ENCODE measurements at regions not wholly inside any gene's neighbourhood (a gene's known extent, or its start where the extent isn't known, plus 50 kb on each side); places are given as distances from the start of the nearest gene placed in this dataset.
"Not testable (repeated sequence)": the region's sequence is repeated elsewhere in the genome, so short reads cannot be mapped to it uniquely, and the experiment has no call there.

- DNase-seq (peak; percentile 31 to 72 (median 64)), ATAC-seq (peak; percentile 75)
- no peaks in the 10 kb centered on the region for H3K4me1 ChIP-seq
- 71 to 75% methylated on average over 7 of the region's 7 CpGs for WGBS, 2 donors
- no peaks in the 10 kb centered on the region for H3K9me3 ChIP-seq
- no peaks in the 10 kb centered on the region for H3K27me3 ChIP-seq
- H3K27ac ChIP-seq: no peak overlapping the region
- no peaks in the 10 kb centered on the region for H3K36me3 ChIP-seq (replicated peaks in 1 of 2; ENCODE audit: insufficient read depth in 1 of 2, low read depth in 2 of 2)
- TF ChIP-seq CTCF (IDR thresholded peaks at IDR 0.05): no peak
- TF ChIP-seq POLR2A (IDR thresholded peaks at IDR 0.05): no peak
- no peak overlapping the region for H3K4me3 ChIP-seq
- intact Hi-C loops (cut with DNase I): no loop called here
Observed at GRCh38 chr1:55443175-55443915, 228.2 kb upstream of the USP24 start.

- ATAC-seq (no peak), DNase-seq (no peak)
- H3K36me3 ChIP-seq (replicated peaks in 1 of 2; ENCODE audit: insufficient read depth in 1 of 2, low read depth in 2 of 2): no peaks in the 10 kb centered on the region
- intact Hi-C loops (cut with DNase I): no loop called here
- 57 to 58% methylated on average over 1 of the region's 1 CpG for WGBS, 2 donors
- no peak overlapping the region for H3K4me3 ChIP-seq
- no peaks in the 10 kb centered on the region for H3K4me1 ChIP-seq
- H3K27me3 ChIP-seq: no peaks in the 10 kb centered on the region
- TF ChIP-seq POLR2A (IDR thresholded peaks at IDR 0.05) (no peak), CTCF (IDR thresholded peaks at IDR 0.05) (no peak)
- H3K27ac ChIP-seq: no peak overlapping the region
- H3K9me3 ChIP-seq: no peaks in the 10 kb centered on the region
Observed at GRCh38 chr1:55441489-55441888, 226.3 kb upstream of the USP24 start.

- TF ChIP-seq POLR2A (IDR thresholded peaks at IDR 0.05): no peak
- no peak for TF ChIP-seq CTCF (IDR thresholded peaks at IDR 0.05)
- DNase-seq (no peak), ATAC-seq (no peak)
- Histone ChIP-seq H3K4me1 (no peaks in the 10 kb centered on the region), H3K36me3 (replicated peaks in 1 of 2; ENCODE audit: insufficient read depth in 1 of 2, low read depth in 2 of 2) (no peaks in the 10 kb centered on the region), H3K27ac (no peak overlapping the region), H3K27me3 (no peaks in the 10 kb centered on the region), H3K9me3 (no peaks in the 10 kb centered on the region), H3K4me3 (no peak overlapping the region)
- 0 to 1% methylated on average over 2 of the region's 2 CpGs for WGBS, 2 donors
- intact Hi-C loops (cut with DNase I): no loop called here
Observed at GRCh38 chr1:55437692-55438091, 222.5 kb upstream of the USP24 start.

GRCh38 chr1:55430720-55431119 lies 215.6 kb upstream of the USP24 start:
- intact Hi-C loops (cut with DNase I); H3K4me3 ChIP-seq; ATAC-seq; H3K9me3 ChIP-seq; H3K27me3 ChIP-seq; H3K4me1 ChIP-seq; DNase-seq; H3K36me3 ChIP-seq (replicated peaks in 1 of 2; ENCODE audit: insufficient read depth in 1 of 2, low read depth in 2 of 2); H3K27ac ChIP-seq: not testable (repeated sequence)
- WGBS, 2 donors: 25 to 49% methylated on average over 2 to 3 of the region's 3 CpGs

- WGBS, 2 donors: 76 to 83% methylated on average over 8 of the region's 8 CpGs
- intact Hi-C loops (cut with DNase I); H3K4me1 ChIP-seq; DNase-seq; H3K36me3 ChIP-seq (replicated peaks in 1 of 2; ENCODE audit: insufficient read depth in 1 of 2, low read depth in 2 of 2); H3K27me3 ChIP-seq; ATAC-seq; H3K9me3 ChIP-seq; H3K4me3 ChIP-seq; H3K27ac ChIP-seq: not testable (repeated sequence)
Observed at GRCh38 chr1:55430206-55430605, 215.0 kb upstream of the USP24 start.
